ENCODE measurements at regions not wholly inside any gene's neighbourhood (a gene's known extent, or its start where the extent isn't known, plus 50 kb on each side); places are given as distances from the start of the nearest gene placed in this dataset.

DNA sequence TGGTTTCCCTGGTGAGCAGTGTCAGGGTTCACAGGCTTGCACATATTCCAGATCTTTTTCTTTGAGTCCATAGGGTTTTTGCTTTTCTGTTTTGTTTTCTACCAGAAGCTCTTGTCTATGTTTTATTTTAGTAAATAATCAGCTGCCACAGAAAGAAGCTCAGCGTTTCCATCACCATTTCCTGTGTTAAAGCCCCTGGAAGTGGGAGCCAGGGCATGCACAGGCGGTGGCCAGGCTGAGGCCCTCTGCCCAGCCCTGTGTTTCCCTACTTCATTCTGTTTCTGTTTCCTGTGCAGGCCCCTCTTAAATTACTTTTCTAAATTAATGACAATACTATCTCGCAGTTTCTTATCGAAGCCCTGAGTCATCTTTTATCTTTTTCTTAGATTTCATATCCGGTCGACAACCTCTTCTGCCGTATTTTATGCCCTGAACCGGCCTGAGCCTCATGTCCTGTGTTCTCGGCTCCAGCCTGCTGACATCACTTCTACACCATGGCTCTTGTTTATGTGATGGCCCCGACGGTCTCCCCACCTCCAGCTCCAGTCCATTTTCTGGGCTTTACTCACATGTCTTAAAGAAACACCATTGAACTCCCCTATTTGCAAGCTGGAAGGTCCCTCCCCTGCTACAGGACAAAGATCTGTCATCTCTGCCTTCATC is 442.2 kb downstream of the TCERG1L start:
- no peak for DNase-seq (ENCODE audit: low spot score)

DNA sequence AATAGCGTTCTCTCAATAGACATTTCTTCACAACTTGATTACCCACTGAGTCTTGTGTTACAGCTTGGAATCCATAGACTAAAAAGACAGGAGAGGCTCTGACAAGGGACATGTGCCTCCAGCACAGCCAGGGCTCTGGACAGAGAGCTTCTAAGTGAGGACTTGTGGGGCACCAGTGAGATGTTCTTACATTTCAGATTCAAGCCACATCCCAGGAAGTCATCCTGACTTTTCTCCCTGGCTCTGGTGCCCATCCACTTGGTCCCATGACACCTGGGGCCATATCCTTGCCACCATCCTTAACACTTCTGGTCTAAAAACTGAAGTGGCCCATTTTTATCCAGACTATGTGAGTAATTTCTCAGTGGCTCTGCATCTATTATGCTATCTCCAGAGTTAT is 440.1 kb downstream of the TCERG1L start:
- DNase-seq (ENCODE audit: low spot score) = no peak

DNA sequence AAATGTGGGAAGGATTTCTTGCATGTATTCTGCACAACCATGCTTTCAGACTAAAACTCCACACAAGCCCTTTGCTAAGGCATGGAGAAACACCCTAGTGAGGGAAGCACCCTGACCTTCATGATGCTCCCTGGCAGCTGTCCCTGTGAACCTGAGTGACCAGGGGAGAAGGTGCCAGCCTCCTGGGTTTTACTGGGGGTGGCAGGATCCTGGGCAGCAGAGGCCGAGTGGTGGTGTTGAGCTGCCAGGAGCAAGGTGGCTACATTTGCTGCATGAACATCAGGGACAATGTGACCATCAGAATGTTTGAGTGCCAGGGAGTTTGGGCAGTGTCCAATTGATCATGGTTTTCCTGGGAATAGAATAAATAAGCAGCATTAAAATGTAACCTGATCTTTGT is 437.9 kb downstream of the TCERG1L start:
- no peak for DNase-seq (ENCODE audit: low spot score)

DNA sequence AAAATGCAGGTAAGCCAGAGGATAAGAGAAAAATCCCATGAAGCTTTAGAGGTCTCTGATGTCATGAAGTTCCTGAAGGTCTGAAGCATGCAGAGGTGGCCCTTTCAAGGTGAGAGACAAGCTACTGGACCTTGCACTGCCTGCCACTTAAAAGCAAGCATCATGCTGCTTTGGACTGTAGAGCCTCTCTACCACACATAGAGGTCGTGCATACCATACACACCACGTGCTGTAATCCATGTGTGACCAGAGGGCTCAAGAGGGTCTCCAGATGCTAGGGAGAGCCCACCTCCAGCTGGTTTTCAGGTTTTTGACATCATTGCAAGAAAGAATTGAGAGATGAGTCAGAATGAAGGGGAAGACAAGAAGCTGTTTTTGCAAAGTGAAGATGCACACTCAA is 436.4 kb downstream of the TCERG1L start:
- DNase-seq (ENCODE audit: low spot score) = no peak

DNA sequence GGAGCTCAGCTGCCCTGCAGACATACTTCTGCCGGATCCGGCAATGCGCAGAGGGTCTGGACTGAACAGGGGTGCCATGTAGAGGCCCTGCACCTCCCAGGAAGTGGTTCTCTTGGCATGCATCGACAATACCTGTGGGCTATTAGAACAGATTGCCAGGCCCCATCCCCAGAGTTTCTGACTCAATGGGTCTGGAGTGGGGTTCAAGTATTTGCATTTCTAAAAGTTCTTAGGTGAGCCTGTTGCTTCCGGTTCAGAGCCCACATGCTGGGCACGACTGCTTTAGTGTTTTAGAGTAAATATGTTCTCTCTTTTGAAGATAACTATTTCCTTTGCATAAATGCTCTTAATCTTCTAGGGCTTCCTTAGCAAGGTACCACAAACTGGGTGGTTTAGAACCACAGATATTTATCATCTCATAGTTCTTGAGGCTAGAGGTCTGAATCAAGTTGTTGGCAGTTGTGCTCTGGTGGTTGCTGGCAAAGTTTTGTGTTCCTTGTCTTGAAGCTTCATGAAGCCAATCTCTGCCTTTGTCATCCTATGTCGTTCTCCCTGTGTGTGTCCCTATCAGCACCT is 435.5 kb downstream of the TCERG1L start:
- no peak for DNase-seq (ENCODE audit: low spot score)

DNA sequence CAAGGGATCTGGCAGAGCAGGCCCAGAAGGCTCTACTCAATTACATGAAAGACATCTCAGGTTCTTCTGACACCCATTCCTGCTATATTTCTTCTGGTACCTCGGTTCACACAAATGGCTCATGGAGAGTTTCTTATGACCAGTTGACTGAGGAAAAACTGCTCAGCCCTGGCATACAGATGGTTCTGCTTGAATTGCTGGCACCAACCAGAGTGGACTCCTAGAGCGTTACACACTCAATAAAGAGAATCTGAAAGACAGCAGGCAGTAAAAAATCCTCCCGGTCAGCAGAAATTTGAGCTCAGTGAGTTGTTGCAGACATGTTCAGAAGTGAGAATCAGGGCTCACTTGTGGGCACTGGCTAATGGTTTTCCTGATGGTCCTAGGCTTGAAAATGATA is 434.4 kb downstream of the TCERG1L start:
- DNase-seq (ENCODE audit: low spot score) = no peak

DNA sequence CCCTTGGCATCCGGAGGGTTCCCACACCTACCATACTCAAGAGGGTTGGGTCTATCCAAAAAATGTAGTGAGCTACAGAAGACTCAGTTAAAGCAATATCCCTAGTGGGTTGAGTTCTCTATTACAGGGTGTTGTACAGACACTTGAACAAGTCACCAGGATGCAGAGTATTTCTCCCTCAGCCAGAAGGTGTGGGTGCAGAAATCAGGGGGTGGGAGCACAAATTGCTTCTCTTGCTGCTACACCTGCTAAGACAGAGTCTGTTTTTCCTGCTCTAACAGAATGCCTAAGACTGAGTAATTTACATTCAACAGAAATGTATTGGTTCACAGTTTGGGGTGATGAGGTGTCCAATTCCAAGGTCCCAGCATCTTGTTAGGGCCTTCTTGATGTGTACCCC is 433.4 kb downstream of the TCERG1L start:
- no peak for DNase-seq (ENCODE audit: low spot score)

DNA sequence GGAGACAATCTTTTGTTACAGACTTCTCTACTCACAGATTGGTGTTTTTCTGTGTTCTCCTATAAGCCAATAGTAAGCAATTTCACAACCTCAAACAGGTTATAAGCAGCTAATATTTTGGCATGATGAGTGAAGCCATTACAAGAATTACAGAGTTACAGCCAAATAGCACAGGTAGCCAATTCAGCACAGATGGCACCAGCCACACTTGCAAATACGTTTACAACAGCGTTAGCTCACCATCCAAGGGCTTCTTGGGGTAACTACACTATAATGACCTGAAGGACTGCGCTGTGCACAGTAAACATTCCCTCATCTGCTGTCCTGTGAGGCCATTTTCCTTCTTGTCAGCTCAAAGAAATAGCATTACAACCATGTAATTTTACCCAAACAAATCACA is 428.6 kb downstream of the TCERG1L start:
- no peak for DNase-seq (ENCODE audit: low spot score)

DNA sequence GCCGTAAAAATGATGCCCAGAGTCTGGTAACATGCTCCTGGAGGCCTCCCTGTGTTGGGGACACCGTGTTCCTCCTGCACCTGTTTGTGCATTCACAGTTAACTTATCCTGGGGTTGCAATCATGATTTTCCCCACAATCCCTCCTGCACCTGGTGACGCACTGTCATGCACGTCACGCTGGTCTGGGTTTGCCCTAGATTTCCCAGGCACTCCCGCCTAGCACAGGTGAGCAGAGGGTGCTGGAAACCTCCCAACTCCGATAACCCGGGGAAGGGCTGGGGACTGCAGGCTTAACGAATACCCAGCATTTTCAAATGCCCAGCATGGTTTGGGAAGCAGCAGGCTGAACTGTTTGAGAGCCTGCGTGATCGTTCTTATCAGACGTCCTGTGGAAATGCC is 427.1 kb downstream of the TCERG1L start:
- DNase-seq (ENCODE audit: low spot score) = no peak

DNA sequence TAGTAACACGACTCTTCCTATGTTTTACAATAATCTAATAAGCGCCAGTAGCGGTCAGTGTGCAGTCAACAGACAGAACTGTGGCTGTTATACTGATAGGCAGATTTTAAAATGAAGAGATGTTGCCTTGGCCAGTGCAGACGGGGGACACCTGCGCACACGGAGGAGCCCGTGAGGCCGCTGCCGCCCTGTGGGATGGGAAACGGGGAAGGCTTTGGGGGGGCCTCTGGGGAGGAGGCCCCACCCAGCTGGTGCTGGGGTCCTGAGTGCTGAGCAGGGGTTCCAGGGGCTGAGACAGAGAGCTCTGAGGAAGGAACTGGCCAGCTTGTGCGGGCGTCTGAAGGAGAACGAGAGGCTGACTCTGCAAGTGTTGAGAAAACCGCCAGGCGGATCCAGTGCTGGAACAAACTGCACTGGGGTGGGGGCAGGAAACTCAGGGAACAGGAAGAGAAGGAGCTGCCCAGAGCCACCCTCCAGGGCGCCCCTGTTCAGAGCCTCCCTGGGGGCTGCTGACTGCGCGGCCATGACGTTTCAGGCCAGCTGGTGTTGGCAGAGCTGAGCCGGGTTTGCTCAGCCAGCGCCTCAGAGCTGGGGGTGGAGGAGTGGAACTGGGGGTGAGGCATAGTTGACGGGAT is 426.4 kb downstream of the TCERG1L start:
- no peak for DNase-seq (ENCODE audit: low spot score)

DNA sequence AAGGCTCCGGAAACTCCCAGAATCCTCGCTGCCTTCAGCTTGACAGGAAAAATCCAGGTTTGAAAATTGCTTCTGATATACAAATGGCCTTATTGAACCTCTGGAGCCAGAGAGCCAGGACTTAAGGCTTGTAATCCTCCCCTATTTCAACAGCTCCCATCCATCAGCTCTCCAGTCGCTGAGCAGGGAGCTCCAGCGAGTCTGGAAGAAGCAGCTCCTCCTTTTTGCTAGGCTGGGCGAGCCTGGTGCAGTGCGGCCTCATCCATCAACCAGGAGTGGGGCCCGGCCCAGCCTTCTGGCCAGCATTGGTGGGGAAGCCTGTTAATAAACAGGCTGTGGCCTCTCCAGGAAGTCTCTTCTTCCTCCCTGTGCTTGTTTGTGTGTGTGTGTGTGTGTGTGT is 424.4 kb downstream of the TCERG1L start:
- DNase-seq (ENCODE audit: low spot score) = no peak

DNA sequence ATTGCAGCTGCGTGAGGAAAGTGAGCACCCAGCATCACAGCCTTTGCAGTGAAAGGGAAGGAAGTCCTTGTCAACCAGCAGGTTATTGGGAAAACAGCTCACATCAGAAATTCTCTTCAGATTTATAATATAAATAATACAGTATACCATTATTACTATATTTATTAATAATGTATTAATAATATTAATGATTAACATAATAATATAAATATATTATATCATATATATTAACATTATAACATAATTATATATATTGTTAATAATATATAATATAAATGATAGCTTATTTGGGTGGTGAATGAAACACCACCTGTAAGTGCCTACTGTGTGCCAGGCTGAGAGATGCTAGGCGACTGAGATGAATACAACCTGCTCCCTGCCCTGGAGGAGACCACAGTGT is 423.0 kb downstream of the TCERG1L start:
- no peak for DNase-seq (ENCODE audit: low spot score)

DNA sequence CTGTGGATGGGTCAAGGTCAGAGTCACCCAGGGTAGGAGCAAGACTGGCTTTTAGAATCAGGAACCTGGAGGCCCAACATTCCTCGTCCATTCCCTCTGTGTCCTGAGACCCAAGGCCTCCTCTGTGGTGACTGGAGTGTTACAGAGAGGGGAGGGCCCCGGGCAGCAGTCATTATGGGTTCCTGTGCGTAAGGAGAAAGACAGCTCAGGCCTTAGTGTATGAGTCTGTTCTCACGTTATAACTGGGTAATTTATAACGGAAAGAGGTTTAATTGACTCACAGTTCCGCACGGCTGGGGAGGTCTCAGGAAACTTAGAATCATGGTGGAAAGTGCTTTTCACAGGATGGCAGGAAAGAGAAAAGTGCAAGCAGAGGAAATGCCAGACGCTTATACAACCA is 422.3 kb downstream of the TCERG1L start:
- no peak for DNase-seq (ENCODE audit: low spot score)

DNA sequence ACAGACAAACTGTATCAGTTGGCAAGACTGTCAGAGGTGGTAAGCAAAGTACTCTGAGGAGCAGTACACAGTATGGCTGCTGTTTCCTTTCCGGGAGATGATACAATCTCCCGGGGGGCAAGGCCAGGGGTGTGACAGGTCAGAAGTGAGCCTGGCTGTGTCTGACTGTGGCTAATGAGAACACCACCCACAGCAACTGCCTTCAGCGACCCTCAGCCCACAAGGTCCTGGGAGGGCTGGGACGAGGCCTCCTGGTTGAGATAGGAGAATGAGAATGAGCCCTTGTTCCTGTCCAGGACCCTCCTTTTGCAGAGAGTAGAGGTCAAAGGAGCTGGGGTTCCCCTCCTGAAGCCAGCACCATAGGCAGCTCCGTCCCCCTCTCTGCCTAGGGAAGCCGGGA is 421.7 kb downstream of the TCERG1L start:
- no peak for DNase-seq (ENCODE audit: low spot score)

DNA sequence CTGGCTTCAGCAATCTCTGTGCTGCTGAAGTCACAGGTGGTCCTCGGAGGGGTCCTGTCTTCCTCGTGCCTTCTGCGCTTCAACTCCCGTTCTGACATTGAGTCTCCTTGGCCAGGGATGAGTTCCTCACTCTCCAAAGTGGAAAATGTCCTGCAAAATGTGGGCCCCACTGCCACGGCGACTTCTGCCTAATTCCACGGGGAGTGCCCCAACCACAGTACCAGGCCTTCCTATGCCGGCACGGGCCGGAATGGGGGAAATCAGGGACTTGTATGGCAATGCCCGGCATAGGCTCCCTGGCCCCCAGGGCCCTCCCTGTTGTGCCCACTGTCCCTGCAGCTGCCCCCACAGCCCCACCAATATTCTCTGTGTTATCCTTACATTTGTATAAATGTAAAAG is 420.5 kb downstream of the TCERG1L start:
- DNase-seq (ENCODE audit: low spot score) = no peak

DNA sequence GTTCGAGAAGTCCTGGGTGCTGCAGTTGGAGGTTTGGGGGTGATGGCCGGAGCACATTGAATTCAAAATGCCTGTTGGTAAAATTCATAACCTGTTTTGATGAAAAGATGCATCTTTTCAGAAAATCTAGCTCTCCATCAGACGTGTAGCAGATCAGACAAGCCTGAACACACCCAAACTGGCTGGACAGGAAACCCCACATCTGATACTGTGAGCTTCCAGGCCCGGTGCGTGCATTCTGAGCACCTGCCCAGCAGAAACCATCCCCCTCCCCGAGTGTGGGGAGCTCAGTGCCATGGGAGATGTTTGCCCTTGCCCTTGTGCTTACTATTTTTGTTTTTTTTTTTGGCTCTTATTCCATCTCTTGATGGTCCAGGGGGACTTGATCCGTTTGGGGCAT is 417.1 kb downstream of the TCERG1L start:
- no peak for DNase-seq (ENCODE audit: low spot score)

DNA sequence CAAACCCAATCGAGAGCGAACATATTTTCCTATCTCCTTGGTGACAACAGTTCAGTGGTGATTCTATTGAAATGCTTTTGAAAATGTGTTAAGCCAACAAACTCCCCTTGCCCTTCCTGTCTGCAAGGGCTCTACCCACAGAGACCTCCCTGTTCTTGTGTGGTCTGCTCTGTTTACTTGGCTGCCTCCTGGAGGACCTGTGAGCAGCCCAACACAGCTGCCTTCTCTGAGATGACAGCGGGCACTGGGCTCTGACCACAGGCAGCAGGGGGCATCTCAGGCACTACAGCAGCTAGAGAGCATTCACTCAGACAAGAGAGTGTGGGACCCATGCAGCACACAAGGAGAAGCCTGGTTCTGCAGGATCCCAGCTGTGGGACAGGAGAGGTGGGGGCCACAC is 416.4 kb downstream of the TCERG1L start:
- DNase-seq (ENCODE audit: low spot score) = no peak

DNA sequence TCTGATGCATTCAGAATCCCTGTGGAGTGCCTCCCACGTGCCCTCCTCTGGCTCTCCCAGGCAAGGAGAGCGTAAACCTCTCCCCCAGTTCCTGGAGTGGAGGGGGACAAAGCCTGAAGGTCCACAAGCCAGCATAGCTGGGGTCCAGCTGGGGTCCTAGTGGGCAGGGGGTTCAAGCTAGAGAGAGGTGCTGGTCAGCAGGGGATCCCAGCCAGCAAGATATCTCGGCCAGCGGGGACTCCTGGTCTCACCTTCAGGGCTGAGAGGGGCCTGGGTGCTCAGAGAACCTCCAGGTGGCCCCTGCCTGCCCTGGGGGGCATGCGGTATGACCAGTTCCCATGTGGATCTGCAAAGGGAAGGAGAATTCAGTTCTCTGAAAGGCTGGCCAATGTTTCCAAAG is 413.7 kb downstream of the TCERG1L start:
- no peak for DNase-seq (ENCODE audit: low spot score)

DNA sequence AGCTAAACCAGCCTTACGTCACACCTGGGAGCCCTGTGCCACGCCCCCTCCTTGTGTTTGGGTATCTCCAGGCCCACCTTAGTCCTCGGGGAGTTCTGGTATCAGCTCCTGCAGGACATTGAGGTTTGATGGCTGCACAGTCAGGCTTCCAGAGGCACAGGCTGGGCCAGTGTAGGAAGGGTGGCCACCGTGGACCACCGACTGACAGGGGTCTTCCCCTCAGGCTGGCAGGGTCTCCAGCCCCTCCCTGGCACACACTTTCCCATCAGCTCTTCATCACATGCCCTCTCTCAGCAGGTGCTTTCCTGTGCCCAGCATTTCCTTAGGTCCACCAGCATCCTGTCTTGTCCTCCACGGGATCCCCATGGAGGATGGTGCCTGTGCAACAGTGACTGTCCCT is 413.1 kb downstream of the TCERG1L start:
- no peak for DNase-seq (ENCODE audit: low spot score)

DNA sequence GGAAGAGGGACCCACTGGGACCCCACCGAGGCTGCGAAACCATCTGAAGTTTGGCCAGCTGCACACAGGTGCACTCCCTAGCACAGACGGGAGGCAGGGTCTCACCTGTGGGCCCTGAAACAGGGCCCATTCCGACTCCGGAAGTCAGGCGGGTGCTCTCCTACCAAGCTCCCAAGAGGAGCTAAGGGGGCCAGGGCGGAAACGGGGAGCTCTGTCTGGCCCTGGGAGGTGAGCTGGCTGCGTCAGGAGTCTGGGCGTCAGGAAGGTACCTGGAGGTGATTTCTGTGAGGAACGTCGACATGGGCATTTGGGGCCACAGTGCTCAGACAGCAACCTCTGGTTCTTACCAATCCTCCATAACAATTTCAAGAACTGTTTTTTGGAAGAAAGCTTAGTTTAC is 411.7 kb downstream of the TCERG1L start:
- DNase-seq (ENCODE audit: low spot score) = no peak

DNA sequence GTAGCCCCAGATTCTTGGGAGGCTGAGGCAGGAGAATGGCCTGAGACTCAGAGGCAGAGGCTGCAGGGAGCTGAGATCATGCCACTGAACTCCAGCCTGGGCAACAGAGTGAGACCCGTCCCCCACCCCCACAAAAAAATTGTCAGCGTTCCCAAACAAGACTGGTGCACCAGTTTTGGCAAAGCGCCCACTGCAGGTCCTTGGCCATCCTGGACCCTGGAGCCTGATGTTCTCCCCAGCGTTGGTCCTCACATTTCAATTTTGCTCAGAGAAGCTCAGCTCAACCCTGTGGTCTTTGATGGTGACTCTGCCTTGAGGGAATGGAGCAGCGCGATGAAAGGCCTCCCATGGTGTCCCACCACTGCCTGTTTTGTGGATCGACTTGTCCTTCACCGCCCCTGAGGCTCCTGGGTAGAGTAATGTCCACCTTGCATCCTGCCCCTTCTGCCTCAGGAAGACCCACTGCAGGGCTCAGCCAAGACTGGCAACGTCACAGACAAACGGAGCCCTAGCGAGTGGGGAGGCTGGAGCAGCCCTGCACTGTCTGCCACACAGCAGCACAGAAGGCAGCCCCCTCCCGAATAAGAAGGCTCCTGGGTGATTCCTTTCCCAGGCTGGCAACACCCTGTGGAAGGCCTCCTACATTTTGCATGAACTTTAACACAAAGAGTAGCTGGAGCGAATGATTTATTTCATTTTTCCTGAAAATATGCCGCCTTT is 410.9 kb downstream of the TCERG1L start:
- no peak for DNase-seq (ENCODE audit: low spot score)

DNA sequence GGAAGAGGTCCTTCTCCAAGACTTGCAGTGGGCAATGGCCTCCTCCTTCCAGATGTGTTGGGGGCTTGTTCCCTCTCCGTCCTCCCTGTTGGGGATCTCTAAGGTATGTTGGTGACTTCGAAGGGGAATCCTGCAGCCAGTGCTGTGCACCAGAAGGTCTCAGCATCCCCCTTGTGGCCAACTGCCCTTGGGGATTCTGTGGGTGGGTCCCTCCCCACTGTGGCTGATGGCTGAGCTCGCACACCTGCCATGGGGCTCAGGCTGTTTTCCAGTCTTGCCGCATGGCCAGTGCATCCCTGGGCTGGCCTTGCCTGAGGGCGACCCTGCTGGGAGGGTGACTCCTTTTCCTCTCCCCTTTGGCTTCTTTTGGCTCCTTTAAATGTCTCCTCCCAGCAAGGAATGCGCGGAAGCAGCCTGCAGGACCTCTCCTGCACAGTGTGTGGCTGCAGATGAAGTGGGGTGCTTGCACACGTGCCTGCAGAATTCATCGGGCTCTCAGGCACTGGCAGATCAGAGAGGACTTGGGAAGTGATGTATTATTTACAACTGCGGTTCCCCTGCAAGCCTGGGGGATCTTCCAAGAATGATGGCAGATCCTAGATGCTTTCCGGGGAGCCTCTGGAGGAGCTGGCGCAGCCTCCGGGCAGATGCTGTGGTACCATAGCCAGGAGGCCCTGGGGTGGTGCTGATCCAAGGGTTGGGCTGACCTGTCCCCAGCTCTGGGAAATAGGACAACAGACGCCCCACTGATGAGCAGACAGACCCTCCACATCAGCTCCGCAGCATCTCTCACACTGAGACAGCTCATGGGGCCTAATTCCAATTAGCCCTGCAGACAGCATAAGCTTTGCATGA is 410.0 kb downstream of the TCERG1L start:
- DNase-seq (ENCODE audit: low spot score) = no peak
